ENCODE measurements at regions not wholly inside any gene's neighbourhood (a gene's known extent, or its start where the extent isn't known, plus 50 kb on each side); places are given as distances from the start of the nearest gene placed in this dataset.
"Not testable (repeated sequence)": the region's sequence is repeated elsewhere in the genome, so short reads cannot be mapped to it uniquely, and the experiment has no call there.

- DNase-seq = no peak
Observed at GRCh38 chr20:53872081-53872541, 198.3 kb downstream of the BCAS1 start.

- no peak for DNase-seq
Observed at GRCh38 chr20:53871541-53871940, 198.9 kb downstream of the BCAS1 start.

- DNase-seq = no peak
Observed at GRCh38 chr20:53870426-53871315, 199.7 kb downstream of the BCAS1 start.

- peak; percentile 70 for DNase-seq
Observed at GRCh38 chr20:53869466-53870258, 200.7 kb downstream of the BCAS1 start.

GRCh38 chr20:53867741-53868351 is 202.5 kb downstream of the BCAS1 start:
- DNase-seq = no peak

GRCh38 chr20:53866794-53867740 is 203.3 kb downstream of the BCAS1 start:
- peak; percentile 92 for DNase-seq

GRCh38 chr20:53865901-53866793 is 204.2 kb downstream of the BCAS1 start:
- peak; percentile 81 for DNase-seq

- peak; percentile 41 for DNase-seq
Observed at GRCh38 chr20:53864765-53865683, 205.4 kb downstream of the BCAS1 start.

GRCh38 chr20:53863923-53864641 is 206.3 kb downstream of the BCAS1 start:
- DNase-seq = not testable (repeated sequence)

GRCh38 chr20:53863535-53863922 is 206.9 kb downstream of the BCAS1 start:
- not testable (repeated sequence) for DNase-seq

GRCh38 chr20:53863039-53863438 is 207.4 kb downstream of the BCAS1 start:
- DNase-seq = not testable (repeated sequence)

- DNase-seq = not testable (repeated sequence)
Observed at GRCh38 chr20:53862490-53862889, 207.9 kb downstream of the BCAS1 start.

GRCh38 chr20:53862136-53862397 is 208.3 kb downstream of the BCAS1 start:
- DNase-seq = not testable (repeated sequence)

GRCh38 chr20:53859684-53860083 is 210.7 kb downstream of the BCAS1 start:
- DNase-seq = peak; percentile 40

- not testable (repeated sequence) for DNase-seq
Observed at GRCh38 chr20:53859009-53859408, 211.4 kb downstream of the BCAS1 start.

GRCh38 chr20:53858516-53858915 is 211.9 kb downstream of the BCAS1 start:
- not testable (repeated sequence) for DNase-seq

- no peak for DNase-seq
Observed at GRCh38 chr20:53857723-53858236, 212.6 kb downstream of the BCAS1 start.

- no peak for DNase-seq
Observed at GRCh38 chr20:53856300-53857295, 213.8 kb downstream of the BCAS1 start.

Measured in DMS79 treated with DMSO at 0.1 percent for 48 hours (cell line).